ENCODE measurements at regions not wholly inside any gene's neighbourhood (a gene's known extent, or its start where the extent isn't known, plus 50 kb on each side); places are given as distances from the start of the nearest gene placed in this dataset.

GRCh38 chr3:135800071-135800549 lies 165.4 kb upstream of the PPP2R3A start:
- no peak for DNase-seq (ENCODE audit: low spot score)

GRCh38 chr3:135801018-135801417 lies 164.5 kb upstream of the PPP2R3A start:
- no peak for DNase-seq (ENCODE audit: low spot score)

- no peak for DNase-seq (ENCODE audit: low spot score)
Measured at GRCh38 chr3:135802171-135802570, 163.4 kb upstream of the PPP2R3A start.

GRCh38 chr3:135803028-135803692 lies 162.4 kb upstream of the PPP2R3A start:
- no peak for DNase-seq (ENCODE audit: low spot score)

- DNase-seq (ENCODE audit: low spot score): no peak
Measured at GRCh38 chr3:135805752-135806151, 159.8 kb upstream of the PPP2R3A start.

GRCh38 chr3:135806317-135806716 lies 159.2 kb upstream of the PPP2R3A start:
- DNase-seq (ENCODE audit: low spot score): no peak

- no peak for DNase-seq (ENCODE audit: low spot score)
Measured at GRCh38 chr3:135807879-135808278, 157.6 kb upstream of the PPP2R3A start.

GRCh38 chr3:135809021-135809634 lies 156.4 kb upstream of the PPP2R3A start:
- no peak for DNase-seq (ENCODE audit: low spot score)

GRCh38 chr3:135811651-135812050 lies 153.9 kb upstream of the PPP2R3A start:
- no peak for DNase-seq (ENCODE audit: low spot score)

GRCh38 chr3:135812057-135812456 lies 153.5 kb upstream of the PPP2R3A start:
- DNase-seq (ENCODE audit: low spot score): no peak

- DNase-seq (ENCODE audit: low spot score): no peak
Measured at GRCh38 chr3:135834465-135834864, 131.1 kb upstream of the PPP2R3A start.

GRCh38 chr3:135837977-135838631 lies 127.4 kb upstream of the PPP2R3A start:
- DNase-seq (ENCODE audit: low spot score): no peak

GRCh38 chr3:135840436-135840835 lies 125.1 kb upstream of the PPP2R3A start:
- DNase-seq (ENCODE audit: low spot score): no peak

- no peak for DNase-seq (ENCODE audit: low spot score)
Measured at GRCh38 chr3:135844386-135844785, 121.1 kb upstream of the PPP2R3A start.

- no peak for DNase-seq (ENCODE audit: low spot score)
Measured at GRCh38 chr3:135848051-135848450, 117.5 kb upstream of the PPP2R3A start.

- DNase-seq (ENCODE audit: low spot score): no peak
Measured at GRCh38 chr3:135849827-135850226, 115.7 kb upstream of the PPP2R3A start.

GRCh38 chr3:135851201-135852081 lies 114.1 kb upstream of the PPP2R3A start:
- DNase-seq (ENCODE audit: low spot score): no peak

- DNase-seq (ENCODE audit: low spot score): no peak
Measured at GRCh38 chr3:135853981-135854380, 111.5 kb upstream of the PPP2R3A start.

GRCh38 chr3:135860761-135861160 lies 104.8 kb upstream of the PPP2R3A start:
- no peak for DNase-seq (ENCODE audit: low spot score)

- DNase-seq (ENCODE audit: low spot score): no peak
Measured at GRCh38 chr3:135862361-135862760, 103.2 kb upstream of the PPP2R3A start.

GRCh38 chr3:135864060-135864459 lies 101.5 kb upstream of the PPP2R3A start:
- no peak for DNase-seq (ENCODE audit: low spot score)

GRCh38 chr3:135865085-135865484 lies 100.4 kb upstream of the PPP2R3A start:
- no peak for DNase-seq (ENCODE audit: low spot score)

All from CD4-positive, alpha-beta T cell treated with Interleukin-2 at 100 ng/mL for 4 hours (primary cell).